ENCODE measurements at regions not wholly inside any gene's neighbourhood (a gene's known extent, or its start where the extent isn't known, plus 50 kb on each side); places are given as distances from the start of the nearest gene placed in this dataset.

GRCh38 chr18:1777843-1778242, 793.5 kb downstream of the METTL4 start (continued):
- TF ChIP-seq ZNF532 (CRISPR knock-in tag; IDR thresholded peaks at IDR 0.05; ENCODE audit: borderline replicate concordance) (no peak), FOXP1 (CRISPR knock-in tag; IDR thresholded peaks at IDR 0.05; ENCODE audit: borderline replicate concordance) (no peak), ZNF416 (CRISPR knock-in tag; IDR thresholded peaks at IDR 0.05) (no peak), AR (CRISPR knock-in tag; IDR thresholded peaks at IDR 0.05) (no peak), ZNF232 (CRISPR knock-in tag; IDR thresholded peaks at IDR 0.05) (no peak), SMAD3 (CRISPR knock-in tag; IDR thresholded peaks at IDR 0.05; ENCODE audit: borderline replicate concordance) (no peak), NFYB (CRISPR knock-in tag; conservative IDR thresholded peaks at IDR 0.05; ENCODE audit: low read depth) (no peak), ZNF425 (CRISPR knock-in tag; conservative IDR thresholded peaks at IDR 0.05) (no peak)

GRCh38 chr18:1778496-1779178, 792.7 kb downstream of the METTL4 start:
- POLR2A ChIA-PET = no interaction called here
- Mint-ChIP-seq H3K27ac (no peak overlapping the region), H3K4me3 (no peak overlapping the region), H3K27me3 (ENCODE audit: low read depth) (no peaks in the 10 kb centered on the region), H3K9me3 (peaks cover 17% of the 10 kb centered on the region), H3K36me3 (peaks cover 8% of the 10 kb centered on the region), H3K4me1 (no peaks in the 10 kb centered on the region)
- no peak for DNase-seq (ENCODE audit: low spot score)
- CTCF ChIA-PET = no interaction called here
- no peak for ATAC-seq
- TF ChIP-seq MAX (CRISPR knock-in tag; IDR thresholded peaks at IDR 0.05) (no peak), FOXK1 (CRISPR knock-in tag; IDR thresholded peaks at IDR 0.05) (no peak), ZBTB43 (CRISPR knock-in tag; IDR thresholded peaks at IDR 0.05) (no peak), NFE2L1 (CRISPR knock-in tag; IDR thresholded peaks at IDR 0.05) (no peak), ZNF263 (CRISPR knock-in tag; IDR thresholded peaks at IDR 0.05; ENCODE audit: low read depth) (no peak), ZBTB21 (CRISPR knock-in tag; IDR thresholded peaks at IDR 0.05; ENCODE audit: borderline replicate concordance) (no peak), KAT7 (CRISPR knock-in tag; IDR thresholded peaks at IDR 0.05; ENCODE audit: borderline replicate concordance) (no peak), FOXP4 (CRISPR knock-in tag; IDR thresholded peaks at IDR 0.05) (no peak), ARID4B (CRISPR knock-in tag; IDR thresholded peaks at IDR 0.05; ENCODE audit: borderline replicate concordance) (no peak), ETV6 (CRISPR knock-in tag; IDR thresholded peaks at IDR 0.05) (no peak), CREB1 (CRISPR knock-in tag; IDR thresholded peaks at IDR 0.05) (no peak)

Data from WTC11 (cell line).